ENCODE measurements at regions not wholly inside any gene's neighbourhood (a gene's known extent, or its start where the extent isn't known, plus 50 kb on each side); places are given as distances from the start of the nearest gene placed in this dataset.

DNA sequence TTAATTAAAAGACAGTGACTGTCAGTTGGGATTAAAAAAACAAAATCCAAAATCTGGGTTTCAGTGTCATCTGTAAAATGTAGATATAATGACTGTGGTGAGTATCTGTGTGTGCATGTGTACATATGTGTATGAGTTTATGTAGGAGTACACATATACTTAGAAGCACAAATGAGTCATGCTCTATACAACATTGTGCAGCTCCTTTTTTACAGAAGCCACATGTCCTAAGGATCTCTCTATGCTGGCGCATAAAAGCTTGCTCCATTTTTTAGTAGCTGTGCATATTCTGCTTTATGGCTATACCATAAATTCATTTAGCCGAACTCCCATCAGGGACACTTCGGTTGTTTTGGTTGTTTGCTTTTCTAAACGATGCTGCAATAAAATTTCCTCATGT, 125.2 kb upstream of the EEF2KMT start:
- H3K27ac ChIP-seq (ENCODE audit: insufficient read depth, low read length): no peak overlapping the region
- no peak overlapping the region for H3K4me3 ChIP-seq (ENCODE audit: insufficient read depth, low read depth, low read length)
- H3K14ac ChIP-seq (replicated peaks; ENCODE audit: low read depth, low read length): no peak overlapping the region
- H4K8ac ChIP-seq (ENCODE audit: low read depth in 2 of 2, low read length in 2 of 2): no peak overlapping the region
- TF ChIP-seq RFX5 (IDR thresholded peaks at IDR 0.05; ENCODE audit: low read depth, low read length) (no peak), MAZ (IDR thresholded peaks at IDR 0.05; ENCODE audit: borderline replicate concordance, low read depth, low read length) (no peak), MXI1 (IDR thresholded peaks at IDR 0.05; ENCODE audit: borderline replicate concordance, low read depth, low read length) (no peak), RAD21 (IDR thresholded peaks at IDR 0.05; ENCODE audit: low read length) (no peak), FOS (IDR thresholded peaks at IDR 0.05; ENCODE audit: low read depth, low read length) (no peak), POLR2A (IDR thresholded peaks at IDR 0.05; ENCODE audit: low read depth, low read length) (no peak), RCOR1 (IDR thresholded peaks at IDR 0.05; ENCODE audit: insufficient replicate concordance, low read length) (no peak), NFE2L2 (IDR thresholded peaks at IDR 0.05; ENCODE audit: low read depth, low read length) (no peak), CEBPB (IDR thresholded peaks at IDR 0.05; ENCODE audit: low read depth, low read length) (no peak), MAFK (IDR thresholded peaks at IDR 0.05; ENCODE audit: low read depth, low read length) (no peak), BHLHE40 (IDR thresholded peaks at IDR 0.05; ENCODE audit: low read depth, low read length) (no peak), SMC3 (IDR thresholded peaks at IDR 0.05; ENCODE audit: low read depth, low read length) (no peak), CHD1 (IDR thresholded peaks at IDR 0.05; ENCODE audit: low read depth, low read length) (no peak)
- TF ChIP-seq, protein P1, sequence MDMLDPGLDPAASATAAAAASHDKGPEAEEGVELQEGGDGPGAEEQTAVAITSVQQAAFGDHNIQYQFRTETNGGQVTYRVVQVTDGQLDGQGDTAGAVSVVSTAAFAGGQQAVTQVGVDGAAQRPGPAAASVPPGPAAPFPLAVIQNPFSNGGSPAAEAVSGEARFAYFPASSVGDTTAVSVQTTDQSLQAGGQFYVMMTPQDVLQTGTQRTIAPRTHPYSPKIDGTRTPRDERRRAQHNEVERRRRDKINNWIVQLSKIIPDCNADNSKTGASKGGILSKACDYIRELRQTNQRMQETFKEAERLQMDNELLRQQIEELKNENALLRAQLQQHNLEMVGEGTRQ (IDR thresholded peaks at IDR 0.05; ENCODE audit: low read depth, low read length): no peak
- TF ChIP-seq, protein P2, sequence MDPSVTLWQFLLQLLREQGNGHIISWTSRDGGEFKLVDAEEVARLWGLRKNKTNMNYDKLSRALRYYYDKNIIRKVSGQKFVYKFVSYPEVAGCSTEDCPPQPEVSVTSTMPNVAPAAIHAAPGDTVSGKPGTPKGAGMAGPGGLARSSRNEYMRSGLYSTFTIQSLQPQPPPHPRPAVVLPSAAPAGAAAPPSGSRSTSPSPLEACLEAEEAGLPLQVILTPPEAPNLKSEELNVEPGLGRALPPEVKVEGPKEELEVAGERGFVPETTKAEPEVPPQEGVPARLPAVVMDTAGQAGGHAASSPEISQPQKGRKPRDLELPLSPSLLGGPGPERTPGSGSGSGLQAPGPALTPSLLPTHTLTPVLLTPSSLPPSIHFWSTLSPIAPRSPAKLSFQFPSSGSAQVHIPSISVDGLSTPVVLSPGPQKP (IDR thresholded peaks at IDR 0.05; ENCODE audit: borderline replicate concordance, low read depth, low read length): no peak
- TF ChIP-seq, protein P3, sequence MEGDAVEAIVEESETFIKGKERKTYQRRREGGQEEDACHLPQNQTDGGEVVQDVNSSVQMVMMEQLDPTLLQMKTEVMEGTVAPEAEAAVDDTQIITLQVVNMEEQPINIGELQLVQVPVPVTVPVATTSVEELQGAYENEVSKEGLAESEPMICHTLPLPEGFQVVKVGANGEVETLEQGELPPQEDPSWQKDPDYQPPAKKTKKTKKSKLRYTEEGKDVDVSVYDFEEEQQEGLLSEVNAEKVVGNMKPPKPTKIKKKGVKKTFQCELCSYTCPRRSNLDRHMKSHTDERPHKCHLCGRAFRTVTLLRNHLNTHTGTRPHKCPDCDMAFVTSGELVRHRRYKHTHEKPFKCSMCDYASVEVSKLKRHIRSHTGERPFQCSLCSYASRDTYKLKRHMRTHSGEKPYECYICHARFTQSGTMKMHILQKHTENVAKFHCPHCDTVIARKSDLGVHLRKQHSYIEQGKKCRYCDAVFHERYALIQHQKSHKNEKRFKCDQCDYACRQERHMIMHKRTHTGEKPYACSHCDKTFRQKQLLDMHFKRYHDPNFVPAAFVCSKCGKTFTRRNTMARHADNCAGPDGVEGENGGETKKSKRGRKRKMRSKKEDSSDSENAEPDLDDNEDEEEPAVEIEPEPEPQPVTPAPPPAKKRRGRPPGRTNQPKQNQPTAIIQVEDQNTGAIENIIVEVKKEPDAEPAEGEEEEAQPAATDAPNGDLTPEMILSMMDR (conservative IDR thresholded peaks at IDR 0.05; ENCODE audit: low read depth, low read length): no peak
- H3K9ac ChIP-seq (ENCODE audit: low read depth, low read length): no peak overlapping the region
- no peak overlapping the region for H2BK20ac ChIP-seq (ENCODE audit: low read depth, low read length)
- no peaks in the 10 kb centered on the region for H3K27me3 ChIP-seq (ENCODE audit: control insufficient read depth, insufficient read depth, low read length)
- BruUV-seq (replicated peaks): no TSS peak
- peaks cover 5% of the 10 kb centered on the region for H3K9me3 ChIP-seq (ENCODE audit: control insufficient read depth, insufficient read depth, low read length)
- DNase-seq (no peak), ATAC-seq (ENCODE audit: low read depth) (no peak)
- no peaks in the 10 kb centered on the region for H3K36me3 ChIP-seq (ENCODE audit: control insufficient read depth, insufficient read depth, low read length)
- dilution Hi-C loops (cut with HindIII; ENCODE audit: low sequenced_read_pairs, unreplicated experiment): no loop called here
- no peaks in the 10 kb centered on the region for H4K20me1 ChIP-seq (ENCODE audit: insufficient read depth, low read length)
- H2AK9ac ChIP-seq (replicated peaks; ENCODE audit: low read depth, low read length, poor library complexity): no peak overlapping the region
- H2AFZ ChIP-seq (replicated peaks; ENCODE audit: low read length, poor library complexity): no peak overlapping the region
- no peak overlapping the region for H3K4ac ChIP-seq (ENCODE audit: low read depth, low read length)
- H3K9me1 ChIP-seq (ENCODE audit: insufficient read depth, low read length): no peaks in the 10 kb centered on the region
- no peak overlapping the region for H2BK120ac ChIP-seq (ENCODE audit: low read depth, low read length)
- no peak overlapping the region for H3K18ac ChIP-seq (ENCODE audit: low read depth, low read length)
- no peaks in the 10 kb centered on the region for H3K79me1 ChIP-seq (ENCODE audit: low read depth in 1 of 2, low read length in 2 of 2)
- CTCF ChIA-PET: no interaction called here
- H2AK5ac ChIP-seq (ENCODE audit: low read depth, low read length): no peak overlapping the region
- no peak overlapping the region for H4K5ac ChIP-seq (ENCODE audit: low read depth, low read length)
- no peak overlapping the region for H3K23ac ChIP-seq (ENCODE audit: low read depth, low read length)
- POLR2A ChIA-PET (ENCODE audit: unreplicated experiment): no interaction called here
- intact Hi-C loops (cut with micrococcal nuclease): no loop called here
- 80% methylated on average over 4 of the region's 4 CpGs; no CpG with 5 or more reads in 1 of the 2 experiments for WGBS, 2 experiments (ENCODE audit: extremely low coverage in 2 of 2, insufficient read length in 1 of 2)
- no peak overlapping the region for H3K4me2 ChIP-seq (ENCODE audit: low read depth, low read length)
- no peak overlapping the region for H3K56ac ChIP-seq (ENCODE audit: extremely low read depth, insufficient read depth, low read length)
- in situ Hi-C loops (cut with MboI; ENCODE audit: low sequenced_read_pairs): no loop called here
- H2BK15ac ChIP-seq (ENCODE audit: low read depth, low read length): no peak overlapping the region
- H4K91ac ChIP-seq (ENCODE audit: insufficient read depth, low read depth, low read length): no peak overlapping the region
- no peaks in the 10 kb centered on the region for H3K4me1 ChIP-seq (ENCODE audit: control insufficient read depth, insufficient read depth, low read length)
- H2BK5ac ChIP-seq (ENCODE audit: low read depth, low read length, poor library complexity, severe bottlenecking): no peak overlapping the region
